HEK293 (cell line): ENCODE measurements at regions not wholly inside any gene's neighbourhood (a gene's known extent, or its start where the extent isn't known, plus 50 kb on each side); places are given as distances from the start of the nearest gene placed in this dataset.

Source experiments
- CTCF ChIA-PET: fragments of 350-600 bp; formaldehyde crosslinking; extraction: SDS; loops from one replicate; lab custom pipeline; 2021; ENCODE audit warnings: antibody characterized with exemption; lab: Yijun Ruan, JAX
- POLR2A ChIA-PET: fragments of 300-600 bp; formaldehyde crosslinking; extraction: SDS; loops from one replicate; lab custom pipeline; 2020; ENCODE audit warnings: antibody characterized with exemption, inconsistent platforms; lab: Yijun Ruan, JAX
- H3K27ac ChIP-seq: fragments of 200-500 bp; sonication (Bioruptor generic); 2 replicates; pipeline ENCODE4 v1.5.1; 2014; ENCODE audit warnings: low read depth, low read length, control low read depth, inconsistent platforms; ENCODE audit errors: extremely low read depth
- H3K36me3 ChIP-seq, 2 experiments: fragments of 200-500 bp in 1 of 2; sonication (Bioruptor generic) in 1 of 2; 1 replicate in 1 of 2; 2 replicates in 1 of 2; pipeline ENCODE4 v1.5.1; 2014 to 2017; ENCODE audit warnings: inconsistent platforms in 2 of 2, low read length in 2 of 2; ENCODE audit not compliant: control insufficient read depth in 2 of 2, insufficient read depth in 1 of 2
- H3K4me1 ChIP-seq: fragments of 200-500 bp; sonication (Bioruptor generic); 2 replicates; pipeline ENCODE4 v1.5.1; 2014; ENCODE audit warnings: mild to moderate bottlenecking, low read length, inconsistent platforms; ENCODE audit not compliant: control insufficient read depth, insufficient read depth
- H3K4me3 ChIP-seq: 2 replicates; pipeline ENCODE4 v1.5.1; 2011; ENCODE audit warnings: low read depth, mild to moderate bottlenecking, control low read depth, low read length, moderate library complexity
- H3K9me3 ChIP-seq: fragments of 200-500 bp; sonication (Bioruptor generic); 2 replicates; pipeline ENCODE4 v1.5.1; 2014; ENCODE audit warnings: low read depth, low read length, inconsistent platforms; ENCODE audit not compliant: control insufficient read depth, insufficient read depth
- HOXC10 ChIP-seq: sonication (generic); formaldehyde crosslinking; IDR thresholded peaks from 2 replicates; pipeline ENCODE4 v1.8.1; 2023; ENCODE audit warnings: mild to moderate bottlenecking, missing genetic modification reagents
- KLF1 ChIP-seq: fragments of 450-650 bp; formaldehyde crosslinking; IDR thresholded peaks from 2 replicates; pipeline ENCODE4 v1.5.1; 2016; ENCODE audit warnings: missing biosample characterization, missing genetic modification characterization
- MEIS1 ChIP-seq: sonication (generic); formaldehyde crosslinking; IDR thresholded peaks from 2 replicates; pipeline ENCODE4 v1.8.1; 2022; ENCODE audit warnings: missing genetic modification reagents, mild to moderate bottlenecking, borderline replicate concordance
- OSR2 ChIP-seq: fragments of 450-650 bp; formaldehyde crosslinking; IDR thresholded peaks from 2 replicates; pipeline ENCODE4 v1.5.1; 2016; ENCODE audit warnings: missing biosample characterization, missing genetic modification characterization
- SCRT1 ChIP-seq: fragments of 450-650 bp; formaldehyde crosslinking; IDR thresholded peaks from 2 replicates; pipeline ENCODE4 v1.5.1; 2016; ENCODE audit warnings: missing biosample characterization, missing genetic modification characterization, borderline replicate concordance
- SP7 ChIP-seq: fragments of 450-650 bp; formaldehyde crosslinking; IDR thresholded peaks from 2 replicates; pipeline ENCODE4 v1.5.1; 2016; ENCODE audit warnings: missing biosample characterization, missing genetic modification characterization
- YY1 ChIP-seq: fragments of 450-650 bp; formaldehyde crosslinking; IDR thresholded peaks from 2 replicates; pipeline ENCODE4 v1.5.1; 2018; ENCODE audit warnings: missing biosample characterization, missing genetic modification characterization
- ZBTB21 ChIP-seq: fragments of 450-650 bp; formaldehyde crosslinking; IDR thresholded peaks from 2 replicates; pipeline ENCODE4 v1.5.1; 2017; ENCODE audit warnings: missing biosample characterization, missing genetic modification characterization
- ZBTB7A ChIP-seq: fragments of 450-650 bp; formaldehyde crosslinking; IDR thresholded peaks from 2 replicates; pipeline ENCODE4 v1.5.1; 2016; ENCODE audit warnings: low read depth, missing biosample characterization, missing genetic modification characterization
- ZFP3 ChIP-seq: fragments of 450-650 bp; formaldehyde crosslinking; IDR thresholded peaks from 2 replicates; pipeline ENCODE4 v1.5.1; 2016; ENCODE audit warnings: low read depth, missing biosample characterization, missing genetic modification characterization
- ZNF10 ChIP-seq: fragments of 450-650 bp; formaldehyde crosslinking; IDR thresholded peaks from 2 replicates; pipeline ENCODE4 v1.5.1; 2017; ENCODE audit warnings: missing biosample characterization, missing genetic modification characterization
- ZNF121 ChIP-seq: fragments of 450-650 bp; formaldehyde crosslinking; IDR thresholded peaks from 2 replicates; pipeline ENCODE4 v1.5.1; 2016; ENCODE audit warnings: missing biosample characterization, missing genetic modification characterization
- ZNF169 ChIP-seq: fragments of 450-650 bp; formaldehyde crosslinking; IDR thresholded peaks from 2 replicates; pipeline ENCODE4 v1.5.1; 2016; ENCODE audit warnings: missing biosample characterization, missing genetic modification characterization
- ZNF184 ChIP-seq: fragments of 450-650 bp; IDR thresholded peaks from 2 replicates; pipeline ENCODE4 v1.5.1; 2018; ENCODE audit warnings: missing biosample characterization, mild to moderate bottlenecking, missing genetic modification characterization
- ZNF214 ChIP-seq: fragments of 450-650 bp; formaldehyde crosslinking; IDR thresholded peaks from 2 replicates; pipeline ENCODE4 v1.5.1; 2017; ENCODE audit warnings: missing biosample characterization, mild to moderate bottlenecking, missing genetic modification characterization, borderline replicate concordance
- ZNF324 ChIP-seq: fragments of 450-650 bp; formaldehyde crosslinking; IDR thresholded peaks from 2 replicates; pipeline ENCODE4 v1.5.1; 2016; ENCODE audit warnings: missing biosample characterization, missing genetic modification characterization
- ZNF354C ChIP-seq: fragments of 450-650 bp; formaldehyde crosslinking; IDR thresholded peaks from 2 replicates; pipeline ENCODE4 v1.5.1; 2016; ENCODE audit warnings: missing biosample characterization, missing genetic modification characterization, low read depth, borderline replicate concordance
- ZNF423 ChIP-seq: fragments of 450-650 bp; formaldehyde crosslinking; IDR thresholded peaks from 2 replicates; pipeline ENCODE4 v1.5.1; 2016; ENCODE audit warnings: missing biosample characterization, missing genetic modification characterization
- ZNF623 ChIP-seq: fragments of 450-650 bp; formaldehyde crosslinking; IDR thresholded peaks from 2 replicates; pipeline ENCODE4 v1.5.1; 2016; ENCODE audit warnings: missing biosample characterization, missing genetic modification characterization
- ZNF654 ChIP-seq: fragments of 450-650 bp; formaldehyde crosslinking; IDR thresholded peaks from 2 replicates; pipeline ENCODE4 v1.5.1; 2016; ENCODE audit warnings: low read depth, missing biosample characterization, missing genetic modification characterization
- ZNF670 ChIP-seq: fragments of 450-650 bp; formaldehyde crosslinking; IDR thresholded peaks from 2 replicates; pipeline ENCODE4 v1.5.1; 2016; ENCODE audit warnings: missing biosample characterization, missing genetic modification characterization, low read depth
- ZNF776 ChIP-seq: fragments of 450-650 bp; formaldehyde crosslinking; IDR thresholded peaks from 2 replicates; pipeline ENCODE4 v1.5.0; 2017; ENCODE audit warnings: missing biosample characterization, missing genetic modification characterization, borderline replicate concordance
- ZXDB ChIP-seq: fragments of 450-650 bp; formaldehyde crosslinking; IDR thresholded peaks from 2 replicates; pipeline ENCODE4 v1.5.1; 2016; ENCODE audit warnings: missing biosample characterization, missing genetic modification characterization
- TF ChIP-seq, protein P1 (sequence below): fragments of 450-650 bp; formaldehyde crosslinking; IDR thresholded peaks from 2 replicates; pipeline ENCODE4 v1.5.1; 2016; ENCODE audit warnings: missing biosample characterization, missing genetic modification characterization
- TF ChIP-seq, protein P2 (sequence below): fragments of 450-650 bp; formaldehyde crosslinking; IDR thresholded peaks from 2 replicates; pipeline ENCODE4 v1.5.1; 2016; ENCODE audit warnings: missing biosample characterization, missing genetic modification characterization

DNA sequence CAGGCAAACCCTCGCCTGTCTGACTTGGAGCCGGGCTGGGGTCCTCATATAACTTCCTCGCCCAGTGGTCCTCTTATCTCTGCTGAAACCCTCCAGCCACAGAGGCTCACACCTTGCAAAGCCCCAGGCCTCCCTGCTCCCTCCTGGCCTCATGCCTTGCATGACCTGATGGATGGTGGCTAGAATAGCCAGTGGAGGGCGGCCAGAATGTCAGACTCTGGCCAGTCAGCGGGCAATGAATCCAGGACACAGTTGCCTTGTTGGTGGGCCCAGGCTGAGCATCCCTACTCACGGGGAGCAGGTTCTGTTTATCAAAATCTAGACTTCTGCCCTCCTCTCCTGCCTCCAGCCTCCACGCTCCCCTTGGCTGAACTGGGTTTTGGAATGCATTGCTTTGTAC lies 69.1 kb upstream of the WNT11 start:
- H3K4me3 ChIP-seq = no peak overlapping the region
- TF ChIP-seq SCRT1 (tag by site-specific recombination) (no peak), MEIS1 (CRISPR knock-in tag) (no peak), ZFP3 (tag by site-specific recombination) (no peak), YY1 (no peak), ZNF169 (tag by site-specific recombination) (no peak), ZNF776 (tag by site-specific recombination) (no peak), ZNF670 (tag by site-specific recombination) (no peak), ZNF654 (tag by site-specific recombination) (no peak), HOXC10 (CRISPR knock-in tag) (no peak)
- TF ChIP-seq, all 188 proteins: peak for 0
- H3K27ac ChIP-seq = no peak overlapping the region
- CTCF ChIA-PET = no interaction called here
- H3K4me1 ChIP-seq = no peaks in the 10 kb centered on the region
- H3K36me3 ChIP-seq = no peaks in the 10 kb centered on the region
- POLR2A ChIA-PET = no interaction called here
- H3K9me3 ChIP-seq = no peaks in the 10 kb centered on the region

DNA sequence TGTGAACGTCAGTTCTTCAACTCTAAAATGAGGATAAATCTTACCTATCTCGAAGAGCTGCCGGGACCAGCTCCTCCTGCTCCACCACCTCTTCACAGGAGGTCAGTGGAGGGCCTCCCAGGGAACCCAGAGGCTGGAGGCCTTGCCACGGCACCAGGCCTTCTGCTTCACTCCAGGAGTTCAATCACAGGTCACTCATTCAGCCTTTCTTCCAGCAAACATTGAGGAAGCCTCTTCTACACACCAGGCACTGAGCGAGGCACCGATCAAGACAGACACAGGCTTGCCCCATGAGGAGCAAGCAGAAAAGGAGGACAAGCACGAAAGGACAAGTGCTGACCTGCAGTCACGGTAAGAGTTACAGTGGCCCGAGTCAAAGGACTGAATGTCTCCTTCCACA lies 64.8 kb upstream of the WNT11 start:
- Histone ChIP-seq H3K4me1 (no peaks in the 10 kb centered on the region), H3K36me3 (no peaks in the 10 kb centered on the region), H3K9me3 (no peaks in the 10 kb centered on the region), H3K4me3 (no peak overlapping the region), H3K27ac (no peak overlapping the region)
- CTCF ChIA-PET = interaction anchor here (0.6 to 1.1 kb wide), 3 partner anchors 13 to 548 kb away, joined by 3 to 4 read pairs (median 3); no protein-coding TSS in a partner anchor
- no peak for TF ChIP-seq ZNF184 (tag by site-specific recombination)
- TF ChIP-seq ZNF423 (tag by site-specific recombination) = no peak
- no peak for TF ChIP-seq SCRT1 (tag by site-specific recombination)
- TF ChIP-seq ZNF10 (tag by site-specific recombination) = no peak
- no peak for TF ChIP-seq ZNF324 (tag by site-specific recombination)
- TF ChIP-seq, protein P1, sequence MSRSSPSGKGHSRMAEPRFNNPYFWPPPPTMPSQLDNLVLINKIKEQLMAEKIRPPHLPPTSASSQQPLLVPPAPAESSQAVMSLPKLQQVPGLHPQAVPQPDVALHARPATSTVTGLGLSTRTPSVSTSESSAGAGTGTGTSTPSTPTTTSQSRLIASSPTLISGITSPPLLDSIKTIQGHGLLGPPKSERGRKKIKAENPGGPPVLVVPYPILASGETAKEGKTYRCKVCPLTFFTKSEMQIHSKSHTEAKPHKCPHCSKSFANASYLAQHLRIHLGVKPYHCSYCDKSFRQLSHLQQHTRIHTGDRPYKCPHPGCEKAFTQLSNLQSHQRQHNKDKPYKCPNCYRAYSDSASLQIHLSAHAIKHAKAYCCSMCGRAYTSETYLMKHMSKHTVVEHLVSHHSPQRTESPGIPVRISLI = no peak
- no peak for TF ChIP-seq ZNF623 (tag by site-specific recombination)
- no peak for TF ChIP-seq SP7 (tag by site-specific recombination)
- no peak for TF ChIP-seq KLF1 (tag by site-specific recombination)
- TF ChIP-seq, protein P2, sequence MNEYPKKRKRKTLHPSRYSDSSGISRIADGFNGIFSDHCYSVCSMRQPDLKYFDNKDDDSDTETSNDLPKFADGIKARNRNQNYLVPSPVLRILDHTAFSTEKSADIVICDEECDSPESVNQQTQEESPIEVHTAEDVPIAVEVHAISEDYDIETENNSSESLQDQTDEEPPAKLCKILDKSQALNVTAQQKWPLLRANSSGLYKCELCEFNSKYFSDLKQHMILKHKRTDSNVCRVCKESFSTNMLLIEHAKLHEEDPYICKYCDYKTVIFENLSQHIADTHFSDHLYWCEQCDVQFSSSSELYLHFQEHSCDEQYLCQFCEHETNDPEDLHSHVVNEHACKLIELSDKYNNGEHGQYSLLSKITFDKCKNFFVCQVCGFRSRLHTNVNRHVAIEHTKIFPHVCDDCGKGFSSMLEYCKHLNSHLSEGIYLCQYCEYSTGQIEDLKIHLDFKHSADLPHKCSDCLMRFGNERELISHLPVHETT = no peak
- no peak for TF ChIP-seq ZBTB21 (tag by site-specific recombination)
- TF ChIP-seq ZNF214 (tag by site-specific recombination) = no peak
- TF ChIP-seq HOXC10 (CRISPR knock-in tag) = no peak
- TF ChIP-seq ZNF654 (tag by site-specific recombination) = no peak
- POLR2A ChIA-PET = no interaction called here

DNA sequence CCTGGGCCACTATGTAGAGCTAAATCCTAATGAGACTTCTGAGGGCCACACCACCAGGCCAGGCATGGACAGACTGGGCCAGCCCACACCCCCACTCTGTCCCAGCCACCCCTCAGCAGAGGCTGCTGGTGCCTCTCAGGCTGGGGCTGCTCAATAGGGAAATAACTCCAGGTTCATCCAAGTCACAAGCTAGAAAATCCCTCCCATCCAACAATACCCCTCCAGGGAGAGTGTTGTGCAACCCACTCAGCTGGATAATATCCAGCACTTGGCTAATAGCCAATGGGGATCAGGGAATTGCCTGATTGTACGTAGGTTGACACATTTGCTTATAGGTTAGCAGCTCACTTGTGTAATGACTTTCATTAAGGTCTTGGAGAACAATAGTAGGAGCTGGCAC lies 64.1 kb upstream of the WNT11 start:
- POLR2A ChIA-PET = no interaction called here

More for the DNA sequence above, 64.1 kb upstream of the WNT11 start:
- Histone ChIP-seq H3K9me3 (no peaks in the 10 kb centered on the region), H3K4me1 (no peaks in the 10 kb centered on the region), H3K36me3 (no peaks in the 10 kb centered on the region), H3K4me3 (no peak overlapping the region), H3K27ac (no peak overlapping the region)
- CTCF ChIA-PET = interaction anchor here (0.6 to 1.1 kb wide), 5 partner anchors 14 to 547 kb away, joined by 3 to 4 read pairs (median 3); no protein-coding TSS in a partner anchor
- TF ChIP-seq HOXC10 (CRISPR knock-in tag) (no peak), ZNF121 (tag by site-specific recombination) (no peak), ZXDB (no peak), OSR2 (tag by site-specific recombination) (no peak), ZNF354C (tag by site-specific recombination) (no peak), ZBTB7A (tag by site-specific recombination) (no peak)
